CD4-positive, alpha-beta T cell treated with Interleukin-4 for 4 hours (primary cell): ENCODE measurements at regions not wholly inside any gene's neighbourhood (a gene's known extent, or its start where the extent isn't known, plus 50 kb on each side); places are given as distances from the start of the nearest gene placed in this dataset.

Experiments
- DNase-seq: peaks from one replicate; pipeline ENCODE4 v3.0.0-alpha.2; 2020

- no peak for DNase-seq
Observed at GRCh38 chr5:2256691-2257280, 374.1 kb upstream of the IRX4 start.

- DNase-seq, result no peak
Observed at GRCh38 chr5:2255915-2256690, 373.4 kb upstream of the IRX4 start.

GRCh38 chr5:2254880-2255750 is 372.4 kb upstream of the IRX4 start:
- DNase-seq, result no peak

- DNase-seq, result no peak
Observed at GRCh38 chr5:2254406-2254805, 371.7 kb upstream of the IRX4 start.

DNA sequence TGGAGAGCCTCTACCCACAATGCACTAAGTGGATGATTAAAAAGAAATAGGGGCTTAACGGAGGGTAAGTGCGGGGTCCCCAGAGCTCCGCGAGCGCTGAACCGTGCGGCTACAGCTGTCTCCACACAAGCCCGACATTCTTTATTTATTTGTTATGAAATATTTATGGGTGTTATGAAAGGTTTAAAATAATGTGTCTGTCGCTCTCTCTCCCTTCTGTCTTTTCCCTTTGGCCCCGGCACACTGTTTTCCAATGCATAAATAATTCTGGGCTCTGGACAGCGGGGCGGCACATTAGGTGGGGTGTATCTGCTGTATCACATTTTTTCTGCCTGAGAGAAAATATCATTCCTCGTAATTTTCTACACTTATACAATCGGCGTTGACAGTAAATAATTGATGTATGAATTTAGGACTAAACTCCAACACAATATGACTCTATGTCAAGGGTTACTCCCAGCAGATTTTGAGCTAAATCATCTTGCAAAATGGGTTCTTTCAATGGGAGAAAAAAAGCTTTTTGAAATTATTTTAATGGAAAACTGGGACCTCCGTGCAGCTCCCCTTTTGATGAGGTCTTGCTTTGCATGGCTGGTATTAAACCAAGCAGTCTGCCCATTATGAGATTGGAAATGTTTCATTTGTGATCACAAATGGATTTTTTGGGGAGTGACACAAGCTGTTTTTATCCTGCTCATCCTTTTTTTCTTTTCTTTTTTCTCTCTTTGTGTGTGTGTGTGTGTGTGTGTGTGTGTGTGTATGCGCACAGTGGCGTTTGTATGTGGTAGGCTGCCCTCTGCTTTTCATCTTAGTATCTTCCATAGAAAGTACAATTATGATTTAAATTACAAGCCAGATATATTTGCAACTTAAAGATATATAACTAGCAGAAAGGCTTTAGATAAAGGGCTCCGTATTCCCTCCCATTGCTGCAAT is 370.6 kb upstream of the IRX4 start:
- no peak for DNase-seq

DNA sequence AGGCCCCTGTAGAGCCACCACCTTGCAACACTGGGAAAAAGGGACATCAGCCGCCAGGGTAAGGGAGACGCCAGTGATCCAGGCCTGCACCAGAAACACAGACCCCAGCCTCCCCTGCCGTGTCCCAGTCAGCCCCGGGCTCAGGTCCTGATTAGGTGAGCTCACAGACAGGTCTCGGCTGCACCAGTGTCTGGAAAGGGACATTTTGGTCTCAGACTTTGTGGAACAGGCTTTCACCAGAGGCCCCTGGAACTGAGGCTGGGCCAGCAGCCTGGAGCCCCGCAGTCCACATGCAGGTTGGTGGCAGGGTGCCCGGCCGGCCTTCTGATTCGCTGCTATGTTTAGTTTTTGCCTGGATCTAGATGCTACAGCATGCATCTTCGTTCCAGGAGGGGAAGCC is 369.0 kb upstream of the IRX4 start:
- no peak for DNase-seq

GRCh38 chr5:2251298-2251697 is 368.6 kb upstream of the IRX4 start:
- DNase-seq, result no peak

- DNase-seq, result no peak
Observed at GRCh38 chr5:2250365-2250950, 367.7 kb upstream of the IRX4 start.

- no peak for DNase-seq
Observed at GRCh38 chr5:2249442-2249841, 366.7 kb upstream of the IRX4 start.

DNA sequence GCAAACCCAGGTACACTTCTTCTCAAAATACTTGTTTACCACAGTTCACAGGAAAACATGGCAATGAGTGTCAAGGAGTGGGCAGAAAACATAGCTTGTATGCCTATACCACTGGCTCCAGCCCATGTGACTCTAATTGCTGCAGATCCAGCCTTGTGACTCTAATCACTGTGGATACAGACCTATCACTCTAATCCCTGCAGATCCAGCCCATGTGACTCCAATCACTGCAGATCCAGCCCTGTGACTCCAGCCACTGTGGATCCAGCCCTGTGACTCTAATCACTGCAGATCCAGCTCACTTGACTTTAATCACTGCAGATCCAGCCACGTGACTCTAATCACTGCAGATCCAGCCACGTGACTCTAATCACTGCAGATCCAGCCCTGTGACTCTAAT is 366.3 kb upstream of the IRX4 start:
- DNase-seq, result no peak

DNA sequence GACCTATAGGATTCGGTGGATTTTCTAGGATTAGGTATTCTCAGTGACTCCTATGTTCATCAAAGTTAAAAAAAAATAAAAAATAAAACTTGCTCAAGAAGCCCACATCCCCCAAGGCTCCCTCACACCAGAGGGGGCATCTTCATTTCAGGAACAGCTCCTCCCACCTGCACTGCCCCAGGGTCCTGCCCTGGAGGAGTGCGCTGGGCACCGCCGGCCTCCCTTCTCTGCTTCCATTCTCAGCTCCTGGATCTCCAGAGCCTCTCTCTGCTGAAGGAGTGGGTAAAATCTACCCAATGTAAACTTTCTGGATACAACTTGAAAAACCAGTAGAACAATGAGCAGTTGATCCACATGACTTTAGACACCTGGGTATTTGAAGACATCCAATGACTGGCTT is 359.8 kb upstream of the IRX4 start:
- DNase-seq, result no peak

DNA sequence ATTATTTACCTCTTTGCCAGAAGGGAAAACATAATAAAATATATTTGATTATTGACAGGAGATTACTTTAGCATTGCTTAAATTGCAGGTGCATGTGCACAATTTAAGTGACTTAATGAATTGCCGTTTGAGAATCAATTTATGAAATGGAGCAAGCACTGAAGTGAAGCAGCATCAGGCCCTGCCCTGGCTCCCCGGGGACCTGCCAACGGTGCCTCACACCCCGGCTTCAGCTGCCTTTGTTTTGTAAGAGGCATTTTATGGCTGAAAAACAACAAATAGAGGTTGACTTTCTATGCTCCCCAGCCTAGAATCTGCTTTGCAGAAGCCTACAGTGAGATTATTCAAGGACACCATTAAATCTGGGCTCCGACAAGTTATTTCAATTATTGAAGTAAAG is 359.1 kb upstream of the IRX4 start:
- no peak for DNase-seq

DNA sequence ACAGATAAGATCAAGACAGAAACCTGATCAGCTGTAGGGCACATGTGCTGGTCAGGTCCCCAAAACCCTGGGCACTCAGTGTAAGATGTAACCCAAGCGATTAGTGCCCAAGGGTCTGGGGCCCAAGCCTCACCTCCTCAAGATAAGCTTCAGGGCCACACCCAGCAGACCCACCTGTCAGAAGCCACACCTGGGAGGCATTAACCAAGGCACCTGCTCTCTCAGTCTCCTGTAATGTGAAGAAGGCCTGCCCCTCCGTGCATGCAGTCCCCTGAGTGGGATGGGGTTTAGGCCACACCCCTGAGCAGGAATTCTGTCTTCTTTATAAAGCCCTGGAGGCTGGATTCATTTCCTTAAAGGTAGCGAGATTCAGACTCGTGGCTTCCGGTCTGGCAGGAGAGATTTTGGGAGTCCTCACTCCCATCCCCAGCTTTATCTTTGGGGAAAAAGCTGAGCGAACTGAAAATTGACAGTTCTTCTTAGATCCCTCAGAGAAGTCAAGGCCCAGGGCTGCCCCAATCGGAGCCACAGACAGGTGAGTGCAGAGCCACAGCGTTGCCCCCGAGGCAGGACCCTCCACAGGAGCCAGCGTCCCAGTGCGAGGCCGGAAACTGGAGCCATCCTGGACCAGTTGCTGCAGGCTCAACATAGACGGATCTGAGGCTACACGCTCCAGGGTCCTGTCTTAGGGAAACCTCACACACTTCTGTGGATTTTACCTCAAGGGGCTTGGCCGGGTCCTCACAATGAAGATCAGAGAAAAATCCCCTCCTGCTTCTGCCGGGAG is 357.6 kb upstream of the IRX4 start:
- no peak for DNase-seq

GRCh38 chr5:2239201-2239910 is 356.6 kb upstream of the IRX4 start:
- no peak for DNase-seq

DNA sequence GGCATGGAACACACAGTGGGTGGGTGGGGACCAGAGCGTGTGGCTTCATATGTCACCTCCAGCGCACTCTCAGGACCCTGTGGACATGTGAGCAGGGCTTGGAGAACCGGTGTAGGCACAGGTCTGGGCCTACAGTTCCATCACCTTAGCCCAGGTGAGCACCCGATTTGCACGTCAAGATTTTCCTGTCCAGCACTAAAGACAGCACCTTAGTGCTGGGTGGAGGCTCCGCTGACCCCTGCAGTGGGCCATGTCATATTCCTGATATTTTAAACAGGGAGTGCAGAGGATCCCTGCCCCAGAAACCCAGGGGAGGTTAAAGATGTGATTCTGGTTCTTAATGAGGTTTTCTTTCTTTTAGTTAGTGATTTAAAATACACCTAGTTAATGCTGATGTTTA is 356.0 kb upstream of the IRX4 start:
- DNase-seq, result no peak

DNA sequence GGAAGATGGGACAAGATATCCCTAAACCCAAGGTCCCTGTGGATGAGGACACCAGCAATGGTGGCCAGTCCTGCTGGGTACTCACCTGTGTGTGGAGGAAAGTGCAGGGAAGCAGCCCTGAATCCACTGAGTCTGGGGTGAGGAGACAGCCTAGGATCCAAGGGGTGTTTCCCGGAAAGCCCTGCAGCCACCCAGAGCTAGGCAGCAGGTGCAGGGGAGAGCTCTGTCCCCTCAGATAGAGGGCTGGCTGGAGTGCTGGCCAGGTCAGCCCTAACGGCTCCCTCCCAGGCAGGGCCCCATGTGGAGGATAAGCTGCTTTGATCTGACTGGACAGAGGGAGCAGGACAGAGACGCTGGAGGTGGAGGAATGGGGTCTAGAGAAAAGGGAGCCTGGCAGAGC is 344.7 kb upstream of the IRX4 start:
- no peak for DNase-seq

DNA sequence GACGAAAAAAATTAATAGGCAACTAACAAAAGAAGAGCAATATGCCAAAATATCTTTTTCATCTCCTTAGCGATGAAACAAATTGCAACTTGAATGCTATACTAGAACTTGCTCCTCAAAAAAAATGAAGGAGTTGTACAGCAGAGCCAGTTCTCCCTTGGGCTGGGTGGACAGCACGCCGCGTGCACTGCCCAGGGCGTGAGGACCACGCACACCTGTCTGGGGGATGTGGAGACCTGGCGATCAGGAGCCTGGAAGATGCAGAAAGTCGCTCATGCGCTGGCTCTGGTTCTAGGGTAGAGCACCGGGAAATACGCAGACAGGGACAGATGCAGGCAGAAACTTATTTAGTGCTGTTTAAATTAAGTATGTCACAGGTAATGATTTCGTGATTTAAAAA is 342.0 kb upstream of the IRX4 start:
- DNase-seq, result no peak

DNA sequence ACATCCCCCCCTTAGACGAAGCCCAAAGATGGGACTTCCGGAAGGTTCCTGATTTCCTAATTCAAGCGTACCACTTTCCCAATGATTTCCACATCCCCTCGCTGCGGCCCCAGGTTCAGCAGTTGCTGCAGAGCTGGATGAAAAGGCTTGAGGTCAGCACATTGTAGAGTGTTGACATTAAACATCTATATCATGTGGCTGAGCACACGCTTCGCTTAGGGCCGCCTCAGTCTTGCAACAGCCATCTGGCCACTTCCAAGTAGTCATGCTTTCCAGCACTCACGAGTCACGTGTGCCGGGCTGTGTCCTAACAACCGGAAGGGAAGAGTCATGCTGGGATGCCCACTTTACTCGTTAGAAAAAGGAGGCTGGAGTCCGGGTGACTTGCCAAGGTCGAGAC is 340.6 kb upstream of the IRX4 start:
- DNase-seq, result no peak

DNA sequence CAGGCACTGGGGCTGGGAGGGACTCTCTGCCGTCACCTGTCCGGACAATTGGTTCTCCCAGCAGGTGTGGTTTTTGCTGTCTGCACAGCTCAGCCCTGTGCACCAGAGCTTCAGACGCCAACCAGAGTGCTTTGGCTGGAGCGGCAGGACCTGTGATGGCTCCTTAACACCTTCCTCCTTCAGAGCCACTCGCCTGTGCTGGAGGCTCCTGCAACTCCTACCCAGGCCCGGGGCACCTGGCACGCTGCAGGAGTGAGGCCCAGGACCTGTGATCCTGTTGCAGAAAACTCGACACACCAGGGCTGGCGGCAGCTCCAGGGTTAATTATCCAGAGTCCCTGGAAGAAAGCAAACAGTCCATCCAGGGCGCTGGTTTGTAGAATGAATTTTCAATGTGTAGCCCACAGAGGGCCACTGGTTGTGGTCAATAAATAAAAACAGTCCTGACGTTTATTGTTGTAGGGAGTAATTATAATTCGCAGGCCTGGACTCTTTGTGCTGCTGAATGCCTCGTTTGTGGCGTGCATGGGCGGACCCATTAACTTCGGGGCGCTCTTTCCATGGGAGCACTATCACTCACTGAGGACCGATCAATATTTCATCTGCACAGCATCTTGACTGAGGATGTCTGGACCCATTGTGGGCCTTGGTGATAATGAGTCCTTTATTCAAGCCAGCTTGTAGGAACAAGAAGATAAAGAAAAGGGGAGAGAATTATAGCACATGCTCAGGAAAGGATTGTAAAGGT is 339.7 kb upstream of the IRX4 start:
- no peak for DNase-seq

- DNase-seq, result no peak
Observed at GRCh38 chr5:2221450-2221849, 338.7 kb upstream of the IRX4 start.
